GM23338 (cell line): ENCODE measurements at regions not wholly inside any gene's neighbourhood (a gene's known extent, or its start where the extent isn't known, plus 50 kb on each side); places are given as distances from the start of the nearest gene placed in this dataset.

ENCODE experiments used
- ATAC-seq: fragments of 200-7000 bp; cut with Tn5 transposase; 3 replicates; pipeline ENCODE4 v1.9.1; 2020
- DNase-seq: peaks from one replicate; pipeline ENCODE4 v3.0.0-alpha.2; 2015; ENCODE audit warnings: low spot score
- H2AFZ ChIP-seq: fragments of 200-600 bp; sonication (generic); 2 replicates; pipeline ENCODE4 v1.8.0; 2016; ENCODE audit warnings: antibody characterized with exemption, mild to moderate bottlenecking, moderate library complexity
- H3F3A ChIP-seq: fragments of 200-600 bp; sonication (generic); replicated peaks from 2 replicates; pipeline ENCODE4 v1.8.0; 2017; ENCODE audit warnings: antibody characterized with exemption, mixed run types, low read depth
- H3K27ac ChIP-seq: fragments of 200-600 bp; sonication (generic); 2 replicates; pipeline ENCODE4 v1.6.1; 2016; ENCODE audit warnings: low read depth
- H3K27me3 ChIP-seq: fragments of 200-600 bp; sonication (generic); 2 replicates; pipeline ENCODE4 v1.8.0; 2016; ENCODE audit warnings: mild to moderate bottlenecking, mixed run types, moderate library complexity; ENCODE audit not compliant: insufficient read depth
- H3K36me3 ChIP-seq: fragments of 200-600 bp; sonication (generic); 2 replicates; pipeline ENCODE4 v1.8.0; 2016; ENCODE audit warnings: mild to moderate bottlenecking; ENCODE audit not compliant: insufficient read depth
- H3K4me1 ChIP-seq: fragments of 200-600 bp; sonication (generic); 2 replicates; pipeline ENCODE4 v1.8.0; 2016; ENCODE audit warnings: mild to moderate bottlenecking, moderate library complexity; ENCODE audit not compliant: insufficient read depth
- H3K4me2 ChIP-seq: fragments of 200-600 bp; sonication (generic); 2 replicates; pipeline ENCODE4 v1.7.1; 2017; ENCODE audit warnings: mixed run types
- H3K4me3 ChIP-seq: fragments of 200-600 bp; sonication (generic); 2 replicates; pipeline ENCODE4 v1.6.1; 2016; ENCODE audit warnings: mixed run types
- H3K79me2 ChIP-seq: fragments of 200-600 bp; sonication (generic); replicated peaks from 2 replicates; pipeline ENCODE4 v1.8.0; 2017; ENCODE audit warnings: mild to moderate bottlenecking; ENCODE audit not compliant: insufficient read depth
- H3K9me2 ChIP-seq: fragments of 200-600 bp; sonication (generic); 2 replicates; pipeline ENCODE4 v1.8.0; 2017; ENCODE audit not compliant: insufficient read depth
- H4K20me1 ChIP-seq: fragments of 200-600 bp; sonication (generic); replicated peaks from 2 replicates; pipeline ENCODE4 v1.8.0; 2017; ENCODE audit warnings: mild to moderate bottlenecking; ENCODE audit not compliant: insufficient read depth
- H3K27ac Mint-ChIP-seq: 2 replicates; pipeline ENCODE4 v1.8.0; 2020; ENCODE audit warnings: inconsistent platforms, mild to moderate bottlenecking, moderate library complexity, mixed read lengths
- H3K27me3 Mint-ChIP-seq: 3 replicates; pipeline ENCODE4 v1.8.0; 2022; ENCODE audit warnings: low read depth, mild to moderate bottlenecking, moderate library complexity, mixed read lengths, inconsistent platforms; ENCODE audit not compliant: insufficient read depth, poor library complexity
- H3K36me3 Mint-ChIP-seq: 3 replicates; pipeline ENCODE4 v1.8.0; 2021; ENCODE audit warnings: low read depth, mild to moderate bottlenecking, inconsistent platforms, moderate library complexity, mixed read lengths
- H3K4me1 Mint-ChIP-seq: 3 replicates; pipeline ENCODE4 v1.8.0; 2020; ENCODE audit warnings: mild to moderate bottlenecking, inconsistent platforms, mixed read lengths
- H3K4me3 Mint-ChIP-seq: 3 replicates; pipeline ENCODE4 v1.8.0; 2021; ENCODE audit warnings: moderate library complexity, mild to moderate bottlenecking, inconsistent platforms, mixed read lengths
- H3K9me3 Mint-ChIP-seq: 3 replicates; pipeline ENCODE4 v1.8.0; 2020; ENCODE audit warnings: moderate library complexity, mild to moderate bottlenecking, inconsistent platforms, mixed read lengths
- CTCF ChIP-seq, 2 experiments: fragments of 200-600 bp in 1 of 2; sonication (generic) in 1 of 2; conservative IDR thresholded peaks; 2 replicates each; pipeline versions ENCODE4 v1.5.1 to v1.6.1; 2016 to 2017; ENCODE audit warnings: antibody characterized with exemption in 2 of 2, low read depth in 2 of 2, mild to moderate bottlenecking in 2 of 2, moderate library complexity in 1 of 2
- ETS1 ChIP-seq: IDR thresholded peaks from 2 replicates; pipeline ENCODE4 v1.6.1; 2016; ENCODE audit warnings: antibody characterized with exemption
- EZH2 ChIP-seq: fragments of 200-600 bp; sonication (generic); IDR thresholded peaks from one replicate; pipeline ENCODE4 v1.8.0; 2017; ENCODE audit warnings: antibody characterized with exemption, mild to moderate bottlenecking, low read depth; ENCODE audit not compliant: unreplicated experiment
- EZH2phosphoT487 ChIP-seq: fragments of 200-600 bp; sonication (generic); IDR thresholded peaks from one replicate; pipeline ENCODE4 v1.8.1; 2018; ENCODE audit warnings: antibody characterized with exemption; ENCODE audit not compliant: unreplicated experiment
- JUNB ChIP-seq: IDR thresholded peaks from one replicate; pipeline ENCODE4 v1.6.1; 2016; ENCODE audit warnings: antibody characterized with exemption; ENCODE audit not compliant: unreplicated experiment
- NANOG ChIP-seq: IDR thresholded peaks from 2 replicates; pipeline ENCODE4 v1.6.1; 2016; ENCODE audit warnings: antibody characterized with exemption, borderline replicate concordance
- POLR2AphosphoS5 ChIP-seq: IDR thresholded peaks from 2 replicates; pipeline ENCODE4 v1.6.1; 2016; ENCODE audit warnings: antibody characterized with exemption, low read depth
- REST ChIP-seq: IDR thresholded peaks from one replicate; pipeline ENCODE4 v1.6.1; 2018; ENCODE audit warnings: antibody characterized with exemption; ENCODE audit not compliant: unreplicated experiment
- STAT1 ChIP-seq: IDR thresholded peaks from one replicate; pipeline ENCODE4 v1.6.1; 2016; ENCODE audit warnings: antibody characterized with exemption; ENCODE audit not compliant: unreplicated experiment
- ZNF114 ChIP-seq: fragments of 250-450 bp; sonication (Bioruptor Pico); IDR thresholded peaks from 2 replicates; pipeline ENCODE4 v1.5.0; 2020; ENCODE audit warnings: mild to moderate bottlenecking, moderate library complexity

- DNase-seq (no peak), ATAC-seq (no peak)
- no peak overlapping the region for H3K4me2 ChIP-seq
- H3K27ac ChIP-seq, result no peak overlapping the region
- no peaks in the 10 kb centered on the region; the same call in 1 of the 2 replicates for H3K4me1 ChIP-seq
- H2AFZ ChIP-seq, result no peak overlapping the region
- no peak overlapping the region for H3K4me3 ChIP-seq
- Mint-ChIP-seq H3K9me3 (no peaks in the 10 kb centered on the region), H3K4me1 (peaks cover 9% of the 10 kb centered on the region; the same call in 1 of the 3 replicates), H3K27me3 (no peaks in the 10 kb centered on the region), H3K4me3 (no peak overlapping the region), H3K36me3 (no peaks in the 10 kb centered on the region), H3K27ac (no peak overlapping the region)
- H3K27me3 ChIP-seq, result no peaks in the 10 kb centered on the region
- no peaks in the 10 kb centered on the region for H3K79me2 ChIP-seq
- no peaks in the 10 kb centered on the region for H3K36me3 ChIP-seq
- H3F3A ChIP-seq, result no peaks in the 10 kb centered on the region
- H3K9me2 ChIP-seq, result no peaks in the 10 kb centered on the region; the same call in 1 of the 2 replicates
- no peak for TF ChIP-seq ZNF114
- H4K20me1 ChIP-seq, result no peaks in the 10 kb centered on the region
These were observed 738.9 kb upstream of the PTBP2 start for GRCh38 chr1:95982711-95983110.

GRCh38 chr1:95983831-95984230, 737.8 kb upstream of the PTBP2 start:
- no peak overlapping the region for H3K27ac ChIP-seq
- peaks cover 9% of the 10 kb centered on the region; the same call in 1 of the 3 replicates for H3K4me1 Mint-ChIP-seq
- H3K27ac Mint-ChIP-seq, result no peak overlapping the region
- no peaks in the 10 kb centered on the region for H3F3A ChIP-seq
- H3K4me1 ChIP-seq, result no peaks in the 10 kb centered on the region; the same call in 1 of the 2 replicates
- no peak overlapping the region for H3K4me3 ChIP-seq
- H2AFZ ChIP-seq, result no peak overlapping the region
- no peaks in the 10 kb centered on the region; the same call in 1 of the 2 replicates for H3K9me2 ChIP-seq
- H3K79me2 ChIP-seq, result no peaks in the 10 kb centered on the region
- DNase-seq (no peak), ATAC-seq (no peak)
- no peaks in the 10 kb centered on the region for H3K36me3 Mint-ChIP-seq
- H3K27me3 ChIP-seq, result no peaks in the 10 kb centered on the region
- no peak overlapping the region for H3K4me3 Mint-ChIP-seq
- no peaks in the 10 kb centered on the region for H3K27me3 Mint-ChIP-seq
- H4K20me1 ChIP-seq, result no peaks in the 10 kb centered on the region
- no peak overlapping the region for H3K4me2 ChIP-seq
- no peaks in the 10 kb centered on the region for H3K36me3 ChIP-seq
- no peaks in the 10 kb centered on the region for H3K9me3 Mint-ChIP-seq
- no peak for TF ChIP-seq JUNB
- no peak for TF ChIP-seq STAT1
- TF ChIP-seq EZH2phosphoT487, result no peak
- TF ChIP-seq NANOG, result no peak
- TF ChIP-seq REST, result no peak
- TF ChIP-seq ZNF114, result no peak
- no peak for TF ChIP-seq POLR2AphosphoS5
- no peak for TF ChIP-seq EZH2
- no peak for TF ChIP-seq CTCF (conservative IDR thresholded peaks at IDR 0.05; ENCODE audit: low read depth in 2 of 2)
- TF ChIP-seq ETS1, result no peak
